Stimulated activated CD8-positive, alpha-beta memory T cell treated with anti-CD3 and anti-CD28 coated beads, Interleukin-15, amount 100 ng/mL, for 4 hours (primary cell): ENCODE measurements at regions not wholly inside any gene's neighbourhood (a gene's known extent, or its start where the extent isn't known, plus 50 kb on each side); places are given as distances from the start of the nearest gene placed in this dataset.
"Not testable (repeated sequence)": the region's sequence is repeated elsewhere in the genome, so short reads cannot be mapped to it uniquely, and the experiment has no call there.

Experiments
- DNase-seq, 2 donors: peaks; one replicate each; pipeline ENCODE4 v3.0.0-alpha.2; 2020; ENCODE audit warnings: low read depth in 2 of 2

DNA sequence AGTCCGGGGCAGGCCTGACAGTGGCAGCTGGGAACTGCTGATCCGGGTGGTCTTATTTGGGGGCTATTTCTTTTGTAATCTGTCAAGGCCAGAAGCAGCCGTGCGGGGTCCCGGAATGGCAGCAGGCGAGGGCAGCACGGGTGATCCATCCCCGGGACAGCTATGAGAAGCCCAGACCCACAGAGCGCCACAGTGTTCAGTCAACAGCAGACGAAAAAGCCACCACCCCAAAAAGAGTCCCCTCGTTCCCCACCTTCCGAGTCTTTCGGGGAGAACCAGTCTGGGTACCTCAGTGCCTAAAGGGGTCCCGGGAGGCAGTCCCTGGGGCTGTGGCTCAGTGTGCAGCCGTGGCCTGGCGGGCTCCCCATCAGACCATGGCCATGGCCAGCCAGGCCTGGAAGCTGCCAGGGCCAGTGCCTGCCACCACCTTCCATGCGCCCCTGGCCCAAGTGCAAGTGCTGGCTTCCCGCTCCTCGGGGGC lies 125.1 kb upstream of the KCTD7 start:
- DNase-seq: no peak

DNA sequence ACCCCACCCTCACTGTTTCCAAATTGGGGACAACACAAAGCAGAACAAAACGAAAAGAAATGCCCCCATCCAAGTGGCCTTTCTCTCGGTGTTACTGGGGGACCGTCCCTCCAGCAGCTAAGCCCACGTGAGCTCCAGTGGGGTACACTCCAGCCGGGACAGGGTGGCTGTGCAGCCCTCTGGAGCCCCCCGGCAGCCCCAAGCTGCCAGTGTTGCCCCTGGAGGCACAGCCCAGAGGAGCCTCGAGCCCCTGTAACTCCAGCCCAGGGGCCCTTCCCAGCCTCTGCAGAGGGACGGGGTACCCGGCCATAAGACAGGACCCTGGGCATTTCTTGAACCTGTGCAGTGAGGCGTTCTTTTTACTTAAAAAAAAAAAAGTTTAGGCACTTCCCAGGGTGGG lies 124.5 kb upstream of the KCTD7 start:
- DNase-seq: no peak

DNA sequence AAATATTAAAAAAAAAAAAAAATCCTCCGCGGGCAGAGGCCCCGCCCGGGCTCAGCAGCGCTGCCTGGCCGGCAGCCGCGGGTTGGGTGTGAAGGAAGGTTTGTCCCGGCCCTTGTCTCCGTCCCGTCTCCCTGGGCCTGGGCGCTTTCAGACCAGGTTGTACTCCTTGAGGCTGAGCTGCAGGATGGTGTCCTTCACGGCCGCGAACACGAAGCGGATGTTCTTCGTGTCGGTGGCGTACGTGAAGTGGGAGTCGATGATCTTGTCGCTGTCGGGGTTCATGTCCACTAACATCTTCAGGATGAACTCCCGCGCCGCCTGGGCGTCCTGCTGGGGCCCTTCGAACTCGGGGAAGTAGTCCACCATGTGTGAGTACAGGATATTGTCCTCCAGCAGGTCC lies 123.7 kb upstream of the KCTD7 start:
- DNase-seq: no peak

DNA sequence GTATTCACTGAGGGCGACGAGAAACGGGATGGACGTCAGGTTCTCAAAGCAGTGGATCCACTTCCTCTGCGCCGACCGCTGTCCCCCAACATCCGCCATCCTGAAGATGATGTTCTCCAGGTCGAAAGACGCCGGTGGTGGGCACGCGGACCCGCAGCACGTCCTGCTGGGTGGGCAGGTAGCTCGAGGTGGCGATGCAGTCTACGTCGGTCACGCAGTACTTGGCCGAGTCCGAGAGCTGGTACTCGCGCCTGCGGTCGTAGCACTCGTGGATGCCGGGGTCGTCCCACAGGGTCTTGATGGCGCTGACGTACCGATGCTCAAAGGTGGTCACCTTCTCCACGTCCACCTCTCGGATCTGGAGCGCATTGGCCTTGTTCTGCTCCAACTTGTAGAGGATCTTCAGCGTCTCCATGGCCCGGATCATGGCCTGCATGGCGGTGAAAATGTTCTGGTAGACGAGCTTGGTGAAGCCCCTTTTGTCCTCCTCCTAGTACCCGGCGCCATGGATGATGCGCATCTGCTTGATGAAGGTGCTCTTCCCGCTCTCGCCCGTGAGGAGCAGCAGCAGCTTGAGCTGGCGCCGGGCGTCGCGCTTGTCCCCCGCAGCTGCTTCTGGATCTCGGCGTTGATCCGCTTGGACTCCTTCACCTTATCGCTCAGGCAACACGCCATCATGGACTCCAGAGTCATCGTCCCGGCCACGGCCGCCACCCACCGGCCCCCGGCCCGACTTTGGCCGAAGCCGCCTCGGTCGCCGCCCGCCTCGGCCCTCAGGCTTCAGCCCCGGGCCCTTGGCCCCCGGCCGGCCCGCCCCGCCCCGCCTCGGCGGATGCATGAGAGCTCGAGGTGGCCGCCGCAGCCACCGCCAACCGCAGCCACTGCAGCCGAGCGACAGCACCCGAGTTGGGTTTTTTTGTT lies 122.9 kb upstream of the KCTD7 start:
- no peak for DNase-seq

DNA sequence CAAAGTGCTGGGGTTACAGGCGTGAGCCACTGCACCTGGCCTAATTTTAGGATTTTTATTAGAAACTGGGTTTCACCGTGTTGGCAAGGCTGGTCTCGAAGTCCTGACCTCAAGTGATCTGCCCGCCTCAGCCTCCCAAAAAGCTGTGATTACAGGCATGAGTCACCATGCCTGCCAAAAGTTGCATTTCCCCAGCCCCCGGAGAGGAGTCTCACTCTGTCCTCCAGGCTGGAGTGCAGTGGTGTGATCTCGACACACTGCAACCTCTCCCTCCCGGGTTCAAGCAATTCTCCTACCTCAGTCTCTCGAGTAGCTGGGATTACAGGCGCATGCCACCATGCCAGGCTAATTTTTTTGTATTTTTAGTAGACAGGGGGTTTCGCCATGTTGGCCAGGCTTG lies 122.0 kb upstream of the KCTD7 start:
- not testable (repeated sequence) for DNase-seq

DNA sequence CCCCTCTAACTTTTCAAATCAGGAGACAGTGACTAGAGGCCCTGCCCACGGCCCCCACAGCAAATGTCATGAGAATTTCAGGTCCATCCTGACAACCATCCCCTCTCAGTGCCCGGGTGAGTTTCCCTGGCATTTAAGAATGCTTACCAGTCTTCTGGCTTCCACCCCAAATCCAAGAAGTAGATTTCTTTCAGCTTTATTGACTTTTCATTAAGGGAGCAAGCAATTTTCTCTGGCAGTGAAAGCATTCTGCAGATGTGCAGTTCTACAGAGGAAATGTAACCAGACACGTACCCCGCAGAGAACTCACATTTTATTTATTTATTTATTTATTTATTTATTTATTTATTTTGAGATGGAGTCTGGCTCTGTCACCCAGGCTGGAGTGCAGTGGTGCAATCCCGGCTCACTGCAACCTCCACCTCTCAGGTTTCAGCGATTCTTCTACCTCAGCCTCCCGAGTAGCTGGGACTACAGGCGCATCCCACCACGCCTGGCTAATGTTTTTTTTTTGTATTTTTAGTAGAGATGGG lies 120.9 kb upstream of the KCTD7 start:
- no peak for DNase-seq

DNA sequence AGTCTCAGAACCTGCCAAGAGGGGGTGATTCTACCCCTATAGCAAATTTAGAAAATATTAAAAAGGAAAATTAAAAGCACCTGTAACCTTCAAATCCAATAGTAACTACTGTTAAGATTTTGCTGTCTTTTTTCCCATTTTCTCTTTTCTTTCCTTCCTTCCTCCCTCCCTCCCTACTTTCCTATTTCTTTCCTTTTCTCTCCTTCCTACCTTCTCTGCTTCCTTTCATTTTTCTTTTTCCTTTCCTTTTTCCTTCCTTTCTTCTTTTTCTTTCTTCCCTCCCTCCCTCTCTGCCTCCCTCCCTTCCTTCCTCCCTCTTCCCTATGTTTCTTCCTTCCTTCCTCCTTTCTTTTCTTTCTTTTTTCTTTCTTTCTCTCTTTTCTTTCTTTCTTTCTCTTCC lies 120.2 kb upstream of the KCTD7 start:
- no peak for DNase-seq

DNA sequence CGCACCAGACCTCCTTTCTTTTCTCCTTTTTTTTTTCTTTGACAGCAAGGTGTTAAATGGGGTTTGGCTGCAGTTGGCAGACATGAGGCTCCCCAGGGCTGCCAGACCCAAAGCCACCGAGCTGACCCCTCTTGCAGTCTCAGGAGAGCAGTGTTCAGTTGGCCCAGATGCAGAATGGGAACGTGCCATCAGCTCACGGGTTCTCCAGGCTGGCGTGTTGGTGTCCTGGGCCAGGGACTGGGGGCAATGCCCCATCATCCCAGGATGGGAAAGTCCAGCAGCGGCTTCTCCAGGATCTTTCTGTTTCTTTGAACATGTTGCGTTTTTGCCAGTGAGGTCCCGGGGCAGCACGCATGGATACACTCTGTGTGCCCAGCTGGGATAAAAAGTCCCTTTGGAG lies 114.6 kb upstream of the KCTD7 start:
- no peak for DNase-seq

DNA sequence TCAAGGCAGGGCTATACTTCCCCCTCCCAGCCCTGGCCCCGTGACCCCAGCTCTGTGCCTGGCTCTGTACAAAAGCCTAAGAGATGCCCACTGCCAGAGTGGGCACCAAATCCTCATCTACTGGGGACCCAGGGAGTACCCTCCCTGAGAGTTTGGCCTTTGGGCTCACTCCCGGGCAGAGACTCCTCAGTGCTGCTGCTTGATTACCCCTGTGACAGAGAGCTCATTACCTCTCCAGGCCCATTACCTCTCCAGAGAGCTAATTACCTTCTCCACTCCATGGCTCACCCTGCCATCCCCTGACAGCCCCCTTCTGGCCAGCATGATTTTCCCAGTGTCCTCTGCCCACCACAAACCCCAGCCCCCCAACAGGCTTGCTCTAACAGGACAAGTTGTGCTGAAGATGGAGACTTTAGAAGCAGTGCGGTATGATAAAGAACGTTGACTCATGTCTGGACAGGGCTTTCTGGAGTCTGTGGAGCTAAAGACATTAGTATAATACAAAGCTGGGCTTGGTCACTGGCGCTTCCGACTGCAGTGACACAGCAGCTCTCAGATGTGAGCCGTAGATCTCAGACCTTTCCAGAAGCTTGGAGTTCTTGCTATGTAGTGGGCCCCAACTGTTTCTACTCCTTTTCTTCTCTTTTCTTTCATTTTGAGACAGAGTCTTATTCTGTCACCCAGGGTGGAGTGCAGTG lies 111.3 kb upstream of the KCTD7 start:
- no peak for DNase-seq

DNA sequence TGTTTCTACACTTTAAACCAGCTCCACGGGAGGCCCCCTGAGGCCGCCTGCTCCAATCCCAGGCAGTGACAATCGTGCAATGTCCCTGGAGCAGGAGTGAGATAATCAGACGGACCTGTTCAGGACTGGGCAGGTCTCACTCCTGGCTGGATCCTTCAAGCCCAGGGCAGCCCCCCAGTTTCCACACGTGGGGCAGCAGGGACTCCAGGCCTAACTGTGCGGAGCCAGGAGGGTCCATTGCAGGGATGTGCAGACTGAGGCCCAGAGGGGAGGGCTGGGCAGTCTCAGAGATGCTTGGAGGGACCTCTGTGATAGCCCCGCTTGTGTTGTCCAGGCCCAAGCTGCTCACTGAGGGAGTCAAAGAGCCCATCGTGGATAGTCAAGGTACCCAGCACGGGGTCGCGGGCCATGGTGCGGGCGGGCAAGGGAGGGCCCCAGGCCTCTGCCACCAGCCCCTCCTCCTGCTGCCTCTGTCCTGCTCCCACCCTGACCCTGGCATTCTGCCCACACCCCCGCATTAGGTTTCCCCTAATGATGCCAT lies 110.5 kb upstream of the KCTD7 start:
- no peak for DNase-seq

DNA sequence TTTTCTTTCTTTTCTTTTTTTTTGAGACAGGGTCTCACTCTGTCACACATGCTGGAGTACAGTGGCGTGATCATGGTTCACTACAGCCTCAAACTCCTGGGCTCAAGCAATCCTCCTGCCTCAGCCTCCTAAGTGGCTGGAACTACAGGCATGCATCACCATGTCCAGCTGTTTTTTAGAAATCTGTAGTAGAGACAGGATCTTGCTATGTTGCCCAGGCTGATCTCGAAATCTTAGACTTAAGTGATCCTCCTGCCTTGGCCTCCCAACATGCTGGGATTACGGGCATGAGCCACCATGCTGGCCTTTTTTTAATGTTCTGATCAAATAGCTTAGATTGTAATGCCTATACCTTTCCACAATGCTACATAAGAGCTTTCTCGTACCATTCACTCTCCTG lies 107.0 kb upstream of the KCTD7 start:
- no peak for DNase-seq

DNA sequence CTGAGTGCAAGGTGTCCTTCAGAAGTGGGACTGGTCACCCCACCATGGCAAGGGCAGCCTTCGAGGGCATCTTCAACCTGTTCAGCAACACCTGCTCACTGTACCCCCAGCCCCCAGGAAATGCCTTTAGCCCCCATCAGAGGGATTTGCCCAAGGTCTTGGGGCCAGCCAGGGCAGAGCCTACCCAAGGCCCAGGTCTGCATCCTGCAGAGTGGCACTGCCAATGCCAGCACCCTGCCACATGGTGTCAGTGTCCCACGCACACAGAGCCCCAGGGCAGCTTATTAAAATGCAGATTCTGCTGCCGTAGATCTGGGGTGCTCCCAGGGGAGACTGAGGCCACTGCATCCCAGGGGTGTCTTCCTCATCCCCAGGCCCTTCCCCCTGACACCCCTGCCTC lies 106.2 kb upstream of the KCTD7 start:
- no peak for DNase-seq

DNA sequence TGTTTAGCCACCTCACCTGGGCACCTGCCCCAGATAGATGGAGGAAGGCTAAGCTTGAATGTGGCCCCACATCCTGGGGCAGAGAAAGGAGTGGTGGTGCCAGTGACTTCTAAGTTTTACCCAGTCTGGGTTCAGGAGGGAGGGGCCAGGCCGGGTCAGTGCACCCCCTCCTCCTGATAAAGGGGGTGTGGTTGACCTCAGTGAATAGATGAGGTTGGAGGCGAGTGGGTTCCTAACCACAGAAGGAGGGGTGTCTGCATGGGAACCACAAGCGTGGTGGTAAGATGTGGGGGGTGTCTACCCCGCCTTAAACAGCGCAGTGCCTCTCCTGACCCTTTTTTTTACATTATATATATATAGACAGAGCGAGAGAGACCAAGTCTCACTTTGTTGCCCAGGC lies 105.3 kb upstream of the KCTD7 start:
- no peak for DNase-seq

DNA sequence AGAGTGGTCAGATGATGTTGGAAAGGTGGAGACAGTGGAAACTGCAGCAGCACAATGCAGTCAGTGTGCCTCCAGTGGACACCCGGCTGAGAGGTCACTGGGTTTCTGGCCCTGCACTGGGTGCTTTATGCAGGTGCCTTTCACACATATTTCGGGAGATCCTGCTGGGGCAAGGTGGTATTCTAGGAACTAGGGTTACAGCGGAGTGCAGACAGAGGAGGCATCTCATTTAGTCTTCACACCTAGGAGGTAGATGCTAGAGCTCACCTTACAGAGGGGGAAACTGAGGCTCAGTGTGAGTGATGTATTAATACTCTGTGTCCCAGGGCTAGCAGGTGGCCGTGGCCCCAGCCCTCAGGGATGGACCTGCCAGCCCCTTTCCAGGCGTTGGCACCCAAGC lies 103.9 kb upstream of the KCTD7 start:
- DNase-seq: no peak

DNA sequence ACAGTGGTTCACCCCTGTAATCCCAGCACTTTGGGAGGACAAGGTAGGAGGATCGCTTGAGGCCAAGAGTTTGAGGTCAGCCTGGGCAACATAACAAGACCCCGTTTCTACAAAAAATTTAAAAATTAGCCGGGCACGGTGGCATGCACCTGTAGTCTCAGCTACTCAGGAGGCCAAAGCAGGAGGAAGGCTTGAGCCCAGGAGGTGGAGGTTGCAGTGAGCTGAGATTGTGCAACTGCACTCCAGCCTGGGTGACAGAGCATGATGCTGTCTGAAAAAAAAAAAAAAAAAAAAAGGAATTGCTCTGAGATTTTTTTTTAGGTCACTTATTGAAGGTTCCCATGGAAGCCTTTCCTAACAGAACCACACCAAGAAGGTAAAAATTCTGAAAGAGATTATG lies 101.9 kb upstream of the KCTD7 start:
- not testable (repeated sequence) for DNase-seq

DNA sequence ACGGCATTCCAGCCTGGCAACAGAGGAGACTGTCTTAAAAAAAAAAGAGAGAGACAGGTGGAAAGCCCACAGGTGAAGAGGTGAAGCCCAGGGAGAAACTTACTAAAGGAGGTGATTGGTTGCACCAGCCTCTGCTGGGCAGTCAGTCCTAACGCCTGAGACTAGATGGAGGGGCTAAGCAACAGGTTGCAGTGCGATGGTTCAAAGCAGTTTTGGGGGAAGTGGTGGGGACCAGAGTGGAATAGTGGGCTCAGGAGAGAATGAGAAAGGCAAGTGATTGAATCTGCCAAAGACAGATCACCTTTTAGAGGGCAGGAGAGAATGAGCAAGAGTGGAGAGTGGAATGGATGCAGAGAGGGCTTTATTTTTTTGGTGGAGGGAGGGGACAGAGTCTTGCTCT lies 100.0 kb upstream of the KCTD7 start:
- DNase-seq: no peak

DNA sequence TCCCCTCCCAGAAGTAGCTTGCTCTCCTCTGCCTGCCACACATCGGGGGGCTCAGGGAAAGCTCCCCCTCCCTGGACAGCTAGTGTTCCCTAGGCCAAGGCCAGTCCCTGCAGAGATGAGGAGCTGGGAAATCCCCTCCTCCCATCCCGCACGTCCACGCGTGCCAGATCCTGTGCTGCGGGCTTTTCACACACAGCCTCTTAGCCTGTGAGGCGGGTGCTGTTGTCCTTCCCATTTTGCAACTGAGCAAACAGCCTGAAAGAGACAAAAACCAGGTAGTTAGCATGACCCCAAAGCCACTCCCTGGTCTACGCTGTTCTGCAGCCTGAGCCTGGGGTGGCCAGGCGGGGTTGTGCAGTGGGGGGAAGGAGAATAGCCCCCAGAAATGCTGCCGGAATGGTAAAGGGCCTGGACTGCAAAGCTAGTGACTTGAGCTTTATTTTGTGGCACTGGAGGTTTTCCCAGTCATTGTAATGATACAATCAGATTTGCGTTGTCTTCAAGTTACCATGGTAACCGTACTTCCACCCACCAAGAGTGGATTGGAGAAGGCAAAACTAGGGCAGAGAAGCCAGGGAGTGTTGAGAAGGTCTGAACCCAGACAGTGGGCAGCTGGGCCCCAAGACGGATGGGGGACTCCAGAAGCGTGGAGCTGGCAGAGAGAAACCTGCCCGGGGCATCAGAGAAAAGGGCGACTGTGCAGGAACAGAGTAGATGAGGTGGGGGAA lies 98.6 kb upstream of the KCTD7 start:
- DNase-seq: no peak

DNA sequence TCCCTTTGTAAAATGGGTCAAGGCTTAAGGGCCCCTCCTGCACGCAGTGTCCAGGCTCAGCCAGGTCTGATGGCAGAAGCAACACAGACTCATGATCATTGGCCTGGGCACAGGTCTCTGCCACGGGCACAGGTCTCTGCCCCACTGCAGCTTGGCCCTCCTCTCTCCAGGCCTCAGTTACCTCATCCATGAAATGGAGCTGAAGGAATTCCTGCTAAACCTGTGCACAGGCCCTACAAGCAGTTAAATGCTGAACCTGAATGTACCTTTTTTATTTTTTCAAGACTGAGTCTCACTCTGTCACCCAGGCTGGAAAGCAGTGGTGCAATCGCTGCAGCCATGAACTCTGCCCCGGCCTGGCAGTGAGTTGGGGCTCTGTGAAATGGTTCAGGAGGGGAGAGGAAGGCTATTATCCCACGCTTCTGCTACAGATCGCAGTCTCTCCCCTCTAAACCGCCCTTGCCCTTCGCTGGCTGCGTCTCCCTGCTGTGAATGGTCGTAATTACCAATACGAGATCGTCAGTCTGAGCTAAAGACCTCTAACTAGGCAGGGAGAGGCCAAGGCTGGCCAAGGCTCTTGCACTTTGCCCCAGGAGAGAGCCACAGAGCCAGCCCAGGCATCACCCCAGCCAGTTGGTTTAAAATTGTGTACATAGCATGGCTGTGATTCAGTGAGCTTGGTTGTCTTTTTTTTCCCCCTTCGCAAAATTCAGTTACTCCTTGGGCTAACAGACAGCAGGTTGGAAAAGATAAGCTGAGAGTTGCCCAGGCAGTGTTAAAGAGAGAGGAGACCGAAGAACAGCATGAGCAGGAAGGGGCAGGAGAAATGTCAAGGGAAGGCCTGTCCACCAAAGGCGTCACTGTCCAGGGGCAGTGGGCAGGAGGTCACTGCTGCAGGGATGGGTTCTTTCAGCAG lies 93.0 kb upstream of the KCTD7 start:
- no peak for DNase-seq

DNA sequence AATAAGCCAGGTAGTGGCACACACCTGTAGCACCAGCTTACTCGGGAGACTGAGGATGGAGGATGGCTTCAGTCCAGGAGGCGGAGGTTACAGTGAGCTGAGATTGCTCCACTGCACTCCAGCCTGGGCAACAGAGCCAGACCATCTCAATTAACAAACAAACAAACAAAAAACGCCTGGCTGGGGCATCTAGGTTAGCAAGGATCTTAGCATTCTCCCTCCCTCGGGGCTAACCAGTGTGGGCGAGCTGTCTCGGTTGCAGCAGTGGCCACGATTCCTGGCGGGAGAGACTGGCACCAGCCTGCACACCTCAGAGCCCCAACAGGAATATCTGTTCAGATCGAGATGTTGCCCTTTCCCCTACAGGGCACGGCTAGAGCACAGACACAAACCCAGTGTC lies 91.3 kb upstream of the KCTD7 start:
- no peak for DNase-seq

DNA sequence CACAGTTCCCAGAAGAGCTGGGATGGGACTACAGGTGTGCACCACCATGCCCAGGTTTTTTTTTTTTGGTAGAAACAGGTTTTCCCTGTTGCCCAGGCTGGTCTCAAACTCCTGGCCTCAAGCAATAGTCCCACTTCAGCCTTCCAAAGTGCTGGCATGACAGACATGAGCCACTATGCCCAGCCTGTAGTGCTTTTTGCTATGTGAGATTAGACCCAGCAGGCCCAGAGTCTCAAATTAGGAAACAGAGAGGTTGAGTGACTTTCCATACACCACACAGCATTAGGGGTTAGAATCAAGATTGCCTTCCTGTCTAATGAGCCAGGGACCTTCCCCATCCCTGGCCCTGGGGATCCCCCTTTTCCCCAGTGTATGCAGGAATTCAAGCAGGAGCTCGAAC lies 90.8 kb upstream of the KCTD7 start:
- DNase-seq: no peak

DNA sequence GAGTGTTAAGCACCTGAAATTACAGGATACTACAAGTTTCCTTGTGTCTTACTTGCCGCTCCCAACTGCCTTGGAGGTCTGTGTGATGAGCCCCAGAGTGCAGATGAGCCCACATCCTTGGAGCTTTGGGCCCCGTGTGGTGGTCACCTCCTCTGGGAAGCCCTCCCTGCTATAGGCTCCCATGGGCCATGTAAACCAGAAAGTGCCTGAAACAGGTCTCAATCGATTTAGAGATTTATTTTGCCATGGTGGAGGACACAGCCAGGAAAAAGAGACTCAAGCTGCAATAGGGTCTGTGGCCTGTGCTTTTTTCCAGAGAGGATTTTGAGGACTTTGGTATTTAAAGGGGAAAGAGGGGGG lies 89.4 kb upstream of the KCTD7 start:
- DNase-seq: no peak
